ENCODE measurements at regions not wholly inside any gene's neighbourhood (a gene's known extent, or its start where the extent isn't known, plus 50 kb on each side); places are given as distances from the start of the nearest gene placed in this dataset.

GRCh38 chr11:91470656-91471055 lies 754.0 kb upstream of the FAT3 start:
- CTCF ChIA-PET = no interaction called here
- no peak overlapping the region for H2AFZ ChIP-seq (ENCODE audit: low read depth)
- H3K4me1 ChIP-seq (ENCODE audit: control insufficient read depth in 1 of 2, insufficient read depth in 2 of 2, low read depth in 1 of 2, low read length in 1 of 2) = no peaks in the 10 kb centered on the region
- H3K36me3 ChIP-seq (replicated peaks in 1 of 2; ENCODE audit: control insufficient read depth in 1 of 2, insufficient read depth in 2 of 2, low read length in 1 of 2) = no peaks in the 10 kb centered on the region
- H3K4me3 ChIP-seq (ENCODE audit: low read depth in 2 of 2, low read length in 1 of 2) = no peak overlapping the region
- no peaks in the 10 kb centered on the region for H3K9me3 ChIP-seq
- WGBS (ENCODE audit: low lambda C conversion rate) = 10% methylated on average over 3 of the region's 3 CpGs
- H3F3A ChIP-seq (replicated peaks; ENCODE audit: insufficient read depth) = no peaks in the 10 kb centered on the region
- no peaks in the 10 kb centered on the region for H4K20me1 ChIP-seq (ENCODE audit: insufficient read depth)
- H3K79me2 ChIP-seq (ENCODE audit: insufficient read depth) = no peaks in the 10 kb centered on the region
- no peaks in the 10 kb centered on the region for H3K9me2 ChIP-seq
- no peak overlapping the region for H3K4me2 ChIP-seq
- no peak for DNase-seq
- H3K9ac ChIP-seq = no peak overlapping the region
- TF ChIP-seq MXI1 (IDR thresholded peaks at IDR 0.05; ENCODE audit: low read depth, low read length) (no peak), GATA2 (CRISPR knock-in tag; IDR thresholded peaks at IDR 0.05) (no peak), NFIC (IDR thresholded peaks at IDR 0.05; ENCODE audit: borderline replicate concordance) (no peak), FOSL2 (IDR thresholded peaks at IDR 0.05; ENCODE audit: borderline replicate concordance, low read depth) (no peak), YY1 (IDR thresholded peaks at IDR 0.05; ENCODE audit: low read depth) (no peak), FOXJ3 (CRISPR knock-in tag; IDR thresholded peaks at IDR 0.05) (no peak), SIN3A (IDR thresholded peaks at IDR 0.05; ENCODE audit: borderline replicate concordance, low read depth, low read length) (no peak), MEF2A (IDR thresholded peaks at IDR 0.05; ENCODE audit: borderline replicate concordance, low read depth) (no peak), MAX (IDR thresholded peaks at IDR 0.05; ENCODE audit: low read depth) (no peak), JUND (IDR thresholded peaks at IDR 0.05) (no peak), REST (IDR thresholded peaks at IDR 0.05; ENCODE audit: low read depth, low read length) (no peak), SMC3 (IDR thresholded peaks at IDR 0.05; ENCODE audit: low read depth, low read length) (no peak), USF2 (IDR thresholded peaks at IDR 0.05; ENCODE audit: borderline replicate concordance, low read depth, low read length) (no peak), RXRA (IDR thresholded peaks at IDR 0.05; ENCODE audit: borderline replicate concordance, low read depth) (no peak), GABPA (IDR thresholded peaks at IDR 0.05; ENCODE audit: low read depth) (no peak)
- H3K27ac ChIP-seq (ENCODE audit: low read depth in 2 of 2, low read length in 1 of 2) = no peak overlapping the region
- POLR2A ChIA-PET = no interaction called here
- no peaks in the 10 kb centered on the region for H3K27me3 ChIP-seq (ENCODE audit: insufficient read depth)

GRCh38 chr11:91459840-91460239 lies 764.8 kb upstream of the FAT3 start:
- WGBS (ENCODE audit: low lambda C conversion rate) = 26% methylated on average over 1 of the region's 1 CpG
- Histone ChIP-seq H3K9me3 (no peaks in the 10 kb centered on the region), H3K4me1 (ENCODE audit: control insufficient read depth in 1 of 2, insufficient read depth in 2 of 2, low read depth in 1 of 2, low read length in 1 of 2) (no peaks in the 10 kb centered on the region), H4K20me1 (ENCODE audit: insufficient read depth) (no peaks in the 10 kb centered on the region), H3K79me2 (ENCODE audit: insufficient read depth) (no peaks in the 10 kb centered on the region), H3K9me2 (no peaks in the 10 kb centered on the region), H3F3A (replicated peaks; ENCODE audit: insufficient read depth) (no peaks in the 10 kb centered on the region), H3K27ac (ENCODE audit: low read depth in 2 of 2, low read length in 1 of 2) (no peak overlapping the region), H3K4me3 (ENCODE audit: low read depth in 2 of 2, low read length in 1 of 2) (no peak overlapping the region), H3K27me3 (ENCODE audit: insufficient read depth) (no peaks in the 10 kb centered on the region), H2AFZ (ENCODE audit: low read depth) (no peak overlapping the region), H3K4me2 (no peak overlapping the region), H3K9ac (no peak overlapping the region), H3K36me3 (replicated peaks in 1 of 2; ENCODE audit: control insufficient read depth in 1 of 2, insufficient read depth in 2 of 2, low read length in 1 of 2) (no peaks in the 10 kb centered on the region)
- CTCF ChIA-PET = interaction anchor here (1.2 kb wide), 1 partner anchor 8 kb away, joined by 3 read pairs; no protein-coding TSS in a partner anchor
- POLR2A ChIA-PET = no interaction called here
- DNase-seq = no peak
- TF ChIP-seq FOSL2 (IDR thresholded peaks at IDR 0.05; ENCODE audit: borderline replicate concordance, low read depth) (no peak), RCOR1 (IDR thresholded peaks at IDR 0.05; ENCODE audit: low read length) (no peak), NRF1 (IDR thresholded peaks at IDR 0.05; ENCODE audit: low read depth, low read length) (no peak), USF2 (IDR thresholded peaks at IDR 0.05; ENCODE audit: borderline replicate concordance, low read depth, low read length) (no peak), TCF12 (IDR thresholded peaks at IDR 0.05) (no peak), RFX5 (IDR thresholded peaks at IDR 0.05; ENCODE audit: low read length) (no peak), REST (IDR thresholded peaks at IDR 0.05; ENCODE audit: low read depth, low read length) (no peak), TAF1 (IDR thresholded peaks at IDR 0.05; ENCODE audit: borderline replicate concordance, low read depth, low read length) (no peak), YY1 (IDR thresholded peaks at IDR 0.05; ENCODE audit: low read depth) (no peak), RXRA (IDR thresholded peaks at IDR 0.05; ENCODE audit: borderline replicate concordance, low read depth) (no peak), MEF2A (IDR thresholded peaks at IDR 0.05; ENCODE audit: borderline replicate concordance, low read depth) (no peak)

All from SK-N-SH (cell line).